ENCODE measurements at regions not wholly inside any gene's neighbourhood (a gene's known extent, or its start where the extent isn't known, plus 50 kb on each side); places are given as distances from the start of the nearest gene placed in this dataset.

- TF ChIP-seq EZH2 (IDR thresholded peaks at IDR 0.05; ENCODE audit: insufficient read depth, poor library complexity, severe bottlenecking): no peak
- no peak for TF ChIP-seq EZH2phosphoT487 (IDR thresholded peaks at IDR 0.05; ENCODE audit: insufficient read depth, low read depth)
These were observed 158.8 kb downstream of the FAT3 start for GRCh38 chr11:92383430-92383829.

Data from GM23248 (cell line).